ENCODE measurements at regions not wholly inside any gene's neighbourhood (a gene's known extent, or its start where the extent isn't known, plus 50 kb on each side); places are given as distances from the start of the nearest gene placed in this dataset.

DNA sequence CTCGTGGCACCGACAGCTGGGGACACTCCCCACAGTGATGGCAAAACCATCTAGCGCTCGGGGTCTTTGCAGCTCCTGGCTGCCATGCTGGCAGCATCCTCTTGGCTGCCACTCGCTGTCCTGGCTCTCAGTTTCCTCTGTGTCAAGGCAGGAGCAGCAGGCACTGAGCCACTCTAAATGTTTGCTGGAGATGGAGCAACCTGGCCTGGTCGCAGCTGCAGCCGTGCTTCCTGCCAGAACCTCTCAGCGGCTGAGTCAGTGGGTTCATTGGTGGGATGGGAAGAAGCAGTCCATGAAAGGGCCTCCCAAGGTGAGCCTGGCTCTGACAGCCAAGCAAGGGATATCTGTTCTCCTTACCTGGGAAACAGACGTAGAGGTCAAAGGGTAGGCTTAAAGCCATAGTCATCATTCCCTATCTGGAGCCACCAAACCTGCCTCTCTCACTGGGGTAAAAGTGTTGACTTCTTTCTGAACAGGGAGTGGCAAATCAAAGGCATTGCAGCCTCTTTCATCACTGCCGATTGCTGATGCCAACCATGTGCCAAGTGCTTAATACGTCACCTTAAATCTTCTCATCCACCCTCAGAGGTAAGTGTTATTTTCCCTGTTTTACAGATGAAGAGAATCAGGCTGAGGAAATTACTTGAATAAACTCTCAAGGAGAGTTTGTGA is 304.8 kb upstream of the ZNF462 start:
- no peak for DNase-seq
- intact Hi-C loops (cut with DNase I; ENCODE audit: low total_unique reads), result no loop called here
- H3K9me3 ChIP-seq, result peaks cover 4 to 7% of the 10 kb centered on the region in 2 donors
- no peak overlapping the region for H3K27ac ChIP-seq
- in situ Hi-C loops (cut with MboI; ENCODE audit: low pct_ligation_motif_present in 1 of 4, low pct_unique_long_range_greater_than_20kb in 1 of 4, low sequenced_read_pairs in 3 of 4), result no loop called here
- H3K27me3 ChIP-seq, result no peaks in the 10 kb centered on the region
- H3K36me3 ChIP-seq, result no peaks in the 10 kb centered on the region
- no peaks in the 10 kb centered on the region for H3K4me1 ChIP-seq
- TF ChIP-seq, protein P1, sequence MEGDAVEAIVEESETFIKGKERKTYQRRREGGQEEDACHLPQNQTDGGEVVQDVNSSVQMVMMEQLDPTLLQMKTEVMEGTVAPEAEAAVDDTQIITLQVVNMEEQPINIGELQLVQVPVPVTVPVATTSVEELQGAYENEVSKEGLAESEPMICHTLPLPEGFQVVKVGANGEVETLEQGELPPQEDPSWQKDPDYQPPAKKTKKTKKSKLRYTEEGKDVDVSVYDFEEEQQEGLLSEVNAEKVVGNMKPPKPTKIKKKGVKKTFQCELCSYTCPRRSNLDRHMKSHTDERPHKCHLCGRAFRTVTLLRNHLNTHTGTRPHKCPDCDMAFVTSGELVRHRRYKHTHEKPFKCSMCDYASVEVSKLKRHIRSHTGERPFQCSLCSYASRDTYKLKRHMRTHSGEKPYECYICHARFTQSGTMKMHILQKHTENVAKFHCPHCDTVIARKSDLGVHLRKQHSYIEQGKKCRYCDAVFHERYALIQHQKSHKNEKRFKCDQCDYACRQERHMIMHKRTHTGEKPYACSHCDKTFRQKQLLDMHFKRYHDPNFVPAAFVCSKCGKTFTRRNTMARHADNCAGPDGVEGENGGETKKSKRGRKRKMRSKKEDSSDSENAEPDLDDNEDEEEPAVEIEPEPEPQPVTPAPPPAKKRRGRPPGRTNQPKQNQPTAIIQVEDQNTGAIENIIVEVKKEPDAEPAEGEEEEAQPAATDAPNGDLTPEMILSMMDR (IDR thresholded peaks at IDR 0.05), result no peak
- TF ChIP-seq EP300 (IDR thresholded peaks at IDR 0.05; ENCODE audit: low read depth) (no peak), POLR2A (IDR thresholded peaks at IDR 0.05) (no peak), POLR2AphosphoS5 (IDR thresholded peaks at IDR 0.05) (no peak)
- no peak overlapping the region for H3K4me3 ChIP-seq
- 87 to 88% methylated on average over 5 to 9 of the region's 11 CpGs for WGBS, 2 donors (ENCODE audit: low coverage in 1 of 2)

DNA sequence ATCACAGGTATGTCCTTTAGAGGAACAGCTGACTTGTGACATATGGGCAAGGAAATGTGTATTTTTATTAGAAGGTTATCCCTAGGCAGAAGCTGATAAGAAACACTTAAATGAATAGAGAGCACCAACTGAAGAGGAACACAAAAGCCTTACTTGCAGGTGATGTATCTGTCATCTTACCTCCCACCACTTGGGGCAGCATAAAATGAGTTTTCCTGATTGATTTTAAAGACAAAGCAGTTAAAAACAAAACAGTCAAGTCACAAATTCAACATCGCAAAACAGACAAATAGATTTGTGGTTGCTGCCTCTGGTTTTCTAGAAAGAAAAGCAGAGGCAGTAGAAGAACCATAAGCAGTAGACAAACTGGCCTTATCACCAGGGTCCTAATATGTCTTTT is 302.4 kb upstream of the ZNF462 start:
- 100% methylated on average over 1 of the region's 1 CpG for WGBS, 2 donors (ENCODE audit: low coverage in 1 of 2)
- Histone ChIP-seq H3K27ac (no peak overlapping the region), H3K4me3 (no peak overlapping the region), H3K4me1 (no peaks in the 10 kb centered on the region), H3K9me3 (no peaks in the 10 kb centered on the region), H3K36me3 (no peaks in the 10 kb centered on the region), H3K27me3 (no peaks in the 10 kb centered on the region)
- in situ Hi-C loops (cut with MboI; ENCODE audit: low pct_ligation_motif_present in 1 of 4, low pct_unique_long_range_greater_than_20kb in 1 of 4, low sequenced_read_pairs in 3 of 4), result no loop called here
- TF ChIP-seq EP300 (IDR thresholded peaks at IDR 0.05; ENCODE audit: low read depth), result no peak
- TF ChIP-seq, protein P1 (IDR thresholded peaks at IDR 0.05), result no peak
- no peak for TF ChIP-seq POLR2AphosphoS5 (IDR thresholded peaks at IDR 0.05)
- TF ChIP-seq POLR2A (IDR thresholded peaks at IDR 0.05), result no peak
- intact Hi-C loops (cut with DNase I; ENCODE audit: low total_unique reads), result no loop called here
- DNase-seq, result no peak

- in situ Hi-C loops (cut with MboI; ENCODE audit: low pct_ligation_motif_present in 1 of 4, low pct_unique_long_range_greater_than_20kb in 1 of 4, low sequenced_read_pairs in 3 of 4), result no loop called here
- no peaks in the 10 kb centered on the region for H3K4me1 ChIP-seq
- intact Hi-C loops (cut with DNase I; ENCODE audit: low total_unique reads), result no loop called here
- peak overlapping the region in 2 of 4 donors; percentile 34 to 41 for H3K27ac ChIP-seq
- DNase-seq, result no peak
- no peaks in the 10 kb centered on the region for H3K27me3 ChIP-seq
- TF ChIP-seq POLR2AphosphoS5 (IDR thresholded peaks at IDR 0.05), result no peak
- TF ChIP-seq, protein P1 (IDR thresholded peaks at IDR 0.05), result no peak
- H3K9me3 ChIP-seq, result no peaks in the 10 kb centered on the region
- H3K36me3 ChIP-seq, result no peaks in the 10 kb centered on the region
- H3K4me3 ChIP-seq, result no peak overlapping the region
- WGBS, 2 donors (ENCODE audit: low coverage in 1 of 2), result 65% methylated on average over 5 of the region's 5 CpGs; no CpG with 5 or more reads in 1 of the 2 donors
Measured at GRCh38 chr9:106575823-106576222, 287.1 kb upstream of the ZNF462 start.

DNA sequence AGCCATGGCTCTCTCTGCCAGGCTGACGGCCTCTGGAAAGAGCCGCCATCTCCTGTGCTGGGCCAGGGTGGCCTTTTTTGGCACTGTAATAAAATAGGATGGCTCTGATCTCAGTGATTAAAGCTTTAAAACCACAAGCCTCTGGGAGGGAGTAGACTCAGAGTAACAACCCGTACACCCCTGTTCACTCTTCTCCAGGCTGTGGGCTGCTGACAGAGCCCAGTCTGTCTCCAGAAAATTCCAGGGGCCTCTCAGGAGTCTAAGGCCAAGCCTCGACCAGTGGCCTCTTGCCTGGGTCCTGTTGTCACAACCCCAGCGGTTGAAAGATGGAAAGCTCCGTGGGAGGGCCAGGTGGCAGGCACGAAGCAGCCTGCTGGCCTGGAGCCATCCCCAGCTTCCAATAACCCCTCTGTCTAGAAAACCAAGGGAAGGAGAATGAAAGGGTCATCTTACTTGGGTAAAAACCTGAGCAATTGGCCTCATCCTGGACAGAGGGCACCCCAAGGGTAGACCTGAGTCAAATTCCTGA is 286.7 kb upstream of the ZNF462 start:
- in situ Hi-C loops (cut with MboI; ENCODE audit: low pct_ligation_motif_present in 1 of 4, low pct_unique_long_range_greater_than_20kb in 1 of 4, low sequenced_read_pairs in 3 of 4), result no loop called here
- TF ChIP-seq EP300 (IDR thresholded peaks at IDR 0.05; ENCODE audit: low read depth) (no peak), POLR2AphosphoS5 (IDR thresholded peaks at IDR 0.05) (no peak), POLR2A (IDR thresholded peaks at IDR 0.05) (no peak)
- TF ChIP-seq, protein P1 (IDR thresholded peaks at IDR 0.05), result no peak
- no peak for DNase-seq
- Histone ChIP-seq H3K27me3 (no peaks in the 10 kb centered on the region), H3K4me1 (no peaks in the 10 kb centered on the region), H3K9me3 (no peaks in the 10 kb centered on the region), H3K4me3 (no peak overlapping the region), H3K27ac (peak overlapping the region in 3 of 4 donors; percentile 19 to 41 (median 34)), H3K36me3 (no peaks in the 10 kb centered on the region)
- WGBS, 2 donors (ENCODE audit: low coverage in 1 of 2), result 74% methylated on average over 7 of the region's 7 CpGs; no CpG with 5 or more reads in 1 of the 2 donors
- intact Hi-C loops (cut with DNase I; ENCODE audit: low total_unique reads), result no loop called here
